Tibial nerve (tissue), 4 donors: ENCODE measurements at regions not wholly inside any gene's neighbourhood (a gene's known extent, or its start where the extent isn't known, plus 50 kb on each side); places are given as distances from the start of the nearest gene placed in this dataset.

Experiments
- DNase-seq, 2 donors: peaks; one replicate each; pipeline ENCODE4 v3.0.0-alpha.2; 2019; ENCODE audit warnings: low spot score in 2 of 2
- H3K27ac ChIP-seq, 4 donors: fragments of 200-600 bp; sonication (generic) in 3 of 4; one replicate each; pipeline ENCODE4 v1.5.1; 2017 to 2019; ENCODE audit warnings: mild to moderate bottlenecking in 1 of 4
- H3K27me3 ChIP-seq, 2 donors: fragments of 200-600 bp; sonication (generic) in 1 of 2; one replicate each; pipeline versions ENCODE4 v1.5.1 to v1.6.0; 2017 to 2019
- H3K36me3 ChIP-seq, 3 donors: fragments of 200-600 bp; sonication (generic); one replicate each; pipeline ENCODE4 v1.5.1; 2018 to 2019
- H3K4me1 ChIP-seq, 4 donors: fragments of 200-600 bp; sonication (generic) in 3 of 4; one replicate each; pipeline ENCODE4 v1.5.1; 2017 to 2019
- H3K4me3 ChIP-seq, 4 donors: fragments of 200-600 bp; sonication (generic) in 3 of 4; one replicate each; pipeline ENCODE4 v1.5.1; 2017 to 2019; ENCODE audit warnings: mild to moderate bottlenecking in 1 of 4, moderate library complexity in 1 of 4
- H3K9me3 ChIP-seq, 4 donors: fragments of 200-600 bp; sonication (generic) in 3 of 4; one replicate each; pipeline ENCODE4 v1.5.1; 2017 to 2019
- CTCF ChIP-seq, 5 experiments: fragments of 200-600 bp in 3 of 5; fragments of 450-650 bp in 2 of 5; sonication (generic) in 3 of 5; IDR thresholded peaks; one replicate each; pipeline ENCODE4 v1.5.1; 2016 to 2019; ENCODE audit warnings: antibody characterized with exemption in 5 of 5, mild to moderate bottlenecking in 3 of 5, moderate library complexity in 2 of 5
- EP300 ChIP-seq, 2 donors: sonication (generic); formaldehyde crosslinking; IDR thresholded peaks; one replicate each; pipeline ENCODE4 v1.6.1; 2017; ENCODE audit warnings: antibody characterized with exemption in 2 of 2, mild to moderate bottlenecking in 1 of 2
- POLR2A ChIP-seq, 2 donors: fragments of 450-650 bp; IDR thresholded peaks; one replicate each; pipeline ENCODE4 v1.6.1; 2017; ENCODE audit warnings: antibody characterized with exemption in 2 of 2, mild to moderate bottlenecking in 2 of 2, moderate library complexity in 2 of 2
- WGBS, 2 donors: methylation state at CpG; one replicate each; pipeline ENCODE4 v1.1.5; 2018; 5-methylcytosine and 5-hydroxymethylcytosine counted together

GRCh38 chr3:150177673-150178381 is 207.1 kb upstream of the PFN2 start:
- Histone ChIP-seq H3K4me1 (no peaks in the 10 kb centered on the region), H3K9me3 (no peaks in the 10 kb centered on the region), H3K27ac (no peak overlapping the region), H3K4me3 (no peak overlapping the region), H3K27me3 (no peaks in the 10 kb centered on the region), H3K36me3 (no peaks in the 10 kb centered on the region)
- no peak for TF ChIP-seq CTCF (IDR thresholded peaks at IDR 0.05)
- no peak for TF ChIP-seq POLR2A (IDR thresholded peaks at IDR 0.05)
- no peak for TF ChIP-seq EP300 (IDR thresholded peaks at IDR 0.05)
- DNase-seq: no peak
- WGBS, 2 donors: 82 to 88% methylated on average over 4 of the region's 4 CpGs

GRCh38 chr3:150174179-150174578 is 203.5 kb upstream of the PFN2 start:
- Histone ChIP-seq H3K9me3 (no peaks in the 10 kb centered on the region), H3K27ac (no peak overlapping the region), H3K4me1 (peaks cover 0 to 4% (median 0%) of the 10 kb centered on the region in 4 donors), H3K4me3 (no peak overlapping the region), H3K36me3 (no peaks in the 10 kb centered on the region), H3K27me3 (no peaks in the 10 kb centered on the region)
- WGBS, 2 donors: 94 to 100% methylated on average over 1 of the region's 1 CpG
- DNase-seq: no peak
- no peak for TF ChIP-seq EP300 (IDR thresholded peaks at IDR 0.05)
- no peak for TF ChIP-seq CTCF (IDR thresholded peaks at IDR 0.05)
- no peak for TF ChIP-seq POLR2A (IDR thresholded peaks at IDR 0.05)

GRCh38 chr3:150172356-150172755 is 201.7 kb upstream of the PFN2 start:
- no peak overlapping the region for H3K27ac ChIP-seq
- no peak for DNase-seq
- H3K9me3 ChIP-seq: no peaks in the 10 kb centered on the region
- H3K4me3 ChIP-seq: no peak overlapping the region
- H3K4me1 ChIP-seq: peaks cover 0 to 4% (median 0%) of the 10 kb centered on the region in 4 donors
- no peaks in the 10 kb centered on the region for H3K27me3 ChIP-seq
- no peaks in the 10 kb centered on the region for H3K36me3 ChIP-seq
- TF ChIP-seq EP300 (IDR thresholded peaks at IDR 0.05): no peak
- TF ChIP-seq POLR2A (IDR thresholded peaks at IDR 0.05): no peak
- TF ChIP-seq CTCF (IDR thresholded peaks at IDR 0.05): no peak
- 56 to 66% methylated on average over 2 of the region's 2 CpGs for WGBS, 2 donors

GRCh38 chr3:150170852-150171520 is 200.3 kb upstream of the PFN2 start:
- Histone ChIP-seq H3K27ac (no peak overlapping the region), H3K9me3 (no peaks in the 10 kb centered on the region), H3K27me3 (no peaks in the 10 kb centered on the region), H3K4me3 (no peak overlapping the region), H3K36me3 (no peaks in the 10 kb centered on the region), H3K4me1 (peaks cover 0 to 4% (median 0%) of the 10 kb centered on the region in 4 donors)
- TF ChIP-seq CTCF (IDR thresholded peaks at IDR 0.05) (no peak), EP300 (IDR thresholded peaks at IDR 0.05) (no peak), POLR2A (IDR thresholded peaks at IDR 0.05) (no peak)
- 46 to 47% methylated on average over 6 of the region's 6 CpGs for WGBS, 2 donors
- DNase-seq: no peak

- Histone ChIP-seq H3K4me3 (no peak overlapping the region), H3K9me3 (no peaks in the 10 kb centered on the region), H3K36me3 (no peaks in the 10 kb centered on the region), H3K4me1 (peaks cover 0 to 4% (median 0%) of the 10 kb centered on the region in 4 donors), H3K27me3 (no peaks in the 10 kb centered on the region), H3K27ac (no peak overlapping the region)
- TF ChIP-seq EP300 (IDR thresholded peaks at IDR 0.05) (no peak), CTCF (IDR thresholded peaks at IDR 0.05) (no peak), POLR2A (IDR thresholded peaks at IDR 0.05) (no peak)
- no peak for DNase-seq
- WGBS, 2 donors: 63 to 69% methylated on average over 5 of the region's 5 CpGs
Observed at GRCh38 chr3:150169330-150169940, 198.7 kb upstream of the PFN2 start.
